Esophagus muscularis mucosa (tissue), 4 donors: ENCODE measurements at regions not wholly inside any gene's neighbourhood (a gene's known extent, or its start where the extent isn't known, plus 50 kb on each side); places are given as distances from the start of the nearest gene placed in this dataset.

ENCODE experiments used
- DNase-seq: peaks from one replicate; pipeline ENCODE4 v3.0.0-alpha.2; 2017; ENCODE audit errors: extremely low spot score
- H3K27ac ChIP-seq, 4 donors: fragments of 200-600 bp; sonication (generic); replicated peaks in 1 of 4; 1 replicate in 3 of 4; 2 replicates in 1 of 4; pipeline ENCODE4 v1.5.1; 2016 to 2019; ENCODE audit warnings: mild to moderate bottlenecking in 1 of 4
- H3K27me3 ChIP-seq, 4 donors: fragments of 200-600 bp; sonication (generic); one replicate each; pipeline versions ENCODE4 v1.5.1 to v1.6.0; 2016 to 2019
- H3K36me3 ChIP-seq, 4 donors: fragments of 200-600 bp; sonication (generic); one replicate each; pipeline ENCODE4 v1.5.1; 2016 to 2019
- H3K4me1 ChIP-seq, 4 donors: fragments of 200-600 bp; sonication (generic); one replicate each; pipeline ENCODE4 v1.5.1; 2016 to 2019
- H3K4me3 ChIP-seq, 4 donors: fragments of 200-600 bp; sonication (generic); 1 replicate in 2 of 4; 2 replicates in 2 of 4; pipeline ENCODE4 v1.5.1; 2016 to 2019; ENCODE audit warnings: mild to moderate bottlenecking in 4 of 4, moderate library complexity in 1 of 4
- H3K9me3 ChIP-seq, 4 donors: fragments of 200-600 bp; sonication (generic); 1 replicate in 3 of 4; 2 replicates in 1 of 4; pipeline ENCODE4 v1.5.1; 2016 to 2019
- EP300 ChIP-seq: sonication (generic); formaldehyde crosslinking; IDR thresholded peaks from one replicate; pipeline ENCODE4 v1.6.1; 2017; ENCODE audit warnings: antibody characterized with exemption
- POLR2A ChIP-seq: fragments of 450-650 bp; IDR thresholded peaks from one replicate; pipeline ENCODE4 v1.6.1; 2017; ENCODE audit warnings: antibody characterized with exemption, moderate library complexity, mild to moderate bottlenecking, low read depth
- POLR2AphosphoS5 ChIP-seq, 2 donors: sonication (generic); formaldehyde crosslinking; IDR thresholded peaks; one replicate each; pipeline ENCODE4 v1.6.1; 2017; ENCODE audit warnings: antibody characterized with exemption in 2 of 2
- WGBS: methylation state at CpG from one replicate; pipeline ENCODE4 v1.1.5; 2018; 5-methylcytosine and 5-hydroxymethylcytosine counted together
- intact Hi-C: fragments of 100-400 bp; cut with DNase I; formaldehyde crosslinking; loops from one replicate; pipeline ENCODE4 v1.15.1; 2023
- TF ChIP-seq, protein P1 (sequence below), 3 experiments: fragments of 200-600 bp in 2 of 3; fragments of 450-650 bp in 1 of 3; sonication (generic) in 2 of 3; IDR thresholded peaks; one replicate each; pipeline ENCODE4 v1.5.1; 2017 to 2019; ENCODE audit warnings: antibody characterized with exemption in 3 of 3, mild to moderate bottlenecking in 2 of 3, moderate library complexity in 1 of 3

DNA sequence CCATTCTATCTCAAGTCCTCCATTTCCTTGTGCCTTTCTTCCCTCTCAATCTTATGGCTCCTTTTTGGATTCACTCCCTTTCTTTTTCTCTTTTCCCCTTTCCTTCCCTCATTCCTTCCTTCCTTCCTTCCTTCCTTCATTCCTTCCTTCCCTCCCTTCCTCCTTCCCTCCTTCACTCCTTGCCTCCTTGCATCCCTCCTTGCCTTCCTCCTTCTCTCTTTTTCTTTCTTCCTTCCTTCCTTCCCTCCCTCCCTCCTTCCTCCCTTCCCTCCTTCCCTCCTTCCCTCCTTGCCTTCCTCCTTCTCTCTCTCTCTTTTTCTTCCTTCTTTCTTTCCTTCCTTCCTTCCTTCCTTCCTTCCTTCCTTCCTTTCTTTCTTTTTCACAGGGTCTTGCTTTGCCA lies 120.1 kb downstream of the SAMD9 start:
- no peak for DNase-seq
- H3K4me1 ChIP-seq, result no peaks in the 10 kb centered on the region
- TF ChIP-seq POLR2AphosphoS5 (IDR thresholded peaks at IDR 0.05), result no peak
- TF ChIP-seq POLR2A, result no peak
- TF ChIP-seq, protein P1, sequence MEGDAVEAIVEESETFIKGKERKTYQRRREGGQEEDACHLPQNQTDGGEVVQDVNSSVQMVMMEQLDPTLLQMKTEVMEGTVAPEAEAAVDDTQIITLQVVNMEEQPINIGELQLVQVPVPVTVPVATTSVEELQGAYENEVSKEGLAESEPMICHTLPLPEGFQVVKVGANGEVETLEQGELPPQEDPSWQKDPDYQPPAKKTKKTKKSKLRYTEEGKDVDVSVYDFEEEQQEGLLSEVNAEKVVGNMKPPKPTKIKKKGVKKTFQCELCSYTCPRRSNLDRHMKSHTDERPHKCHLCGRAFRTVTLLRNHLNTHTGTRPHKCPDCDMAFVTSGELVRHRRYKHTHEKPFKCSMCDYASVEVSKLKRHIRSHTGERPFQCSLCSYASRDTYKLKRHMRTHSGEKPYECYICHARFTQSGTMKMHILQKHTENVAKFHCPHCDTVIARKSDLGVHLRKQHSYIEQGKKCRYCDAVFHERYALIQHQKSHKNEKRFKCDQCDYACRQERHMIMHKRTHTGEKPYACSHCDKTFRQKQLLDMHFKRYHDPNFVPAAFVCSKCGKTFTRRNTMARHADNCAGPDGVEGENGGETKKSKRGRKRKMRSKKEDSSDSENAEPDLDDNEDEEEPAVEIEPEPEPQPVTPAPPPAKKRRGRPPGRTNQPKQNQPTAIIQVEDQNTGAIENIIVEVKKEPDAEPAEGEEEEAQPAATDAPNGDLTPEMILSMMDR (IDR thresholded peaks at IDR 0.05), result no peak
- no peak for TF ChIP-seq EP300
- no peaks in the 10 kb centered on the region for H3K9me3 ChIP-seq
- intact Hi-C loops, result no loop called here
- no peak overlapping the region for H3K4me3 ChIP-seq
- H3K27ac ChIP-seq, result no peak overlapping the region
- H3K27me3 ChIP-seq, result no peaks in the 10 kb centered on the region
- no peaks in the 10 kb centered on the region for H3K36me3 ChIP-seq

- 20% methylated on average over 2 of the region's 2 CpGs for WGBS
- no peaks in the 10 kb centered on the region for H3K9me3 ChIP-seq
- no peak overlapping the region for H3K4me3 ChIP-seq
- DNase-seq, result no peak
- no peaks in the 10 kb centered on the region for H3K36me3 ChIP-seq
- no peak for TF ChIP-seq EP300
- TF ChIP-seq, protein P1 (IDR thresholded peaks at IDR 0.05), result no peak
- no peak for TF ChIP-seq POLR2A
- TF ChIP-seq POLR2AphosphoS5 (IDR thresholded peaks at IDR 0.05), result no peak
- no peaks in the 10 kb centered on the region for H3K27me3 ChIP-seq
- H3K27ac ChIP-seq, result no peak overlapping the region
- intact Hi-C loops, result no loop called here
- no peaks in the 10 kb centered on the region for H3K4me1 ChIP-seq
Observed at GRCh38 chr7:92997152-92997551, 120.6 kb downstream of the SAMD9 start.

- H3K27ac ChIP-seq, result no peak overlapping the region
- WGBS, result 82% methylated on average over 2 of the region's 2 CpGs
- intact Hi-C loops, result no loop called here
Observed at GRCh38 chr7:92994901-92995300, 122.9 kb downstream of the SAMD9 start.

GRCh38 chr7:92992932-92993331 lies 124.8 kb downstream of the SAMD9 start:
- Histone ChIP-seq H3K4me1 (no peaks in the 10 kb centered on the region), H3K36me3 (no peaks in the 10 kb centered on the region), H3K4me3 (no peak overlapping the region), H3K27me3 (no peaks in the 10 kb centered on the region), H3K27ac (no peak overlapping the region), H3K9me3 (no peaks in the 10 kb centered on the region)
- intact Hi-C loops, result no loop called here
- TF ChIP-seq POLR2AphosphoS5 (IDR thresholded peaks at IDR 0.05) (no peak), POLR2A (no peak), EP300 (no peak)
- TF ChIP-seq, protein P1 (IDR thresholded peaks at IDR 0.05), result no peak
- WGBS, result 100% methylated on average over 1 of the region's 1 CpG
- no peak for DNase-seq

More at GRCh38 chr7:92994901-92995300, 122.9 kb downstream of the SAMD9 start:
- no peaks in the 10 kb centered on the region for H3K9me3 ChIP-seq
- no peaks in the 10 kb centered on the region for H3K27me3 ChIP-seq
- no peak for DNase-seq
- H3K36me3 ChIP-seq, result no peaks in the 10 kb centered on the region
- no peaks in the 10 kb centered on the region for H3K4me1 ChIP-seq
- no peak for TF ChIP-seq POLR2A
- no peak for TF ChIP-seq EP300
- TF ChIP-seq, protein P1 (IDR thresholded peaks at IDR 0.05), result no peak
- no peak for TF ChIP-seq POLR2AphosphoS5 (IDR thresholded peaks at IDR 0.05)
- no peak overlapping the region for H3K4me3 ChIP-seq

DNA sequence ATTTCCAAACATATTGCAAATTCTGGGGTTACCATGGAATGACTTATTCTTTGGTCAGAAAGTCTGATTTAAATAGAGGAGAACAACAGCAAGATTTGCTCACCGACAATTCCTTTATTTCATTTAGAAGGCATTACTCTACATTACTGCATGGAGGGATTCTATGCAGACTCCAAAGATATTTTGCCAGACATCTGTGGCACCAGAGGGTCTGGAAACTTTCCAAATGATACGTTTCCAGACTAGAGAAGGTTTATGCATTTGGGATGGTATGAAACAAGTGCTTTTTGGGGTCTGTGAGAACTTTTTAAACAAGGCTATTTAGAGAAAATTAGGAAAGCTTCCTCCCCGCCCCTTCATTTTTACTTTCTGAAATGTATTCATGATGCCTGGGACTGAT lies 125.3 kb downstream of the SAMD9 start:
- Histone ChIP-seq H3K27ac (no peak overlapping the region), H3K4me3 (no peak overlapping the region), H3K36me3 (no peaks in the 10 kb centered on the region), H3K9me3 (no peaks in the 10 kb centered on the region), H3K27me3 (no peaks in the 10 kb centered on the region), H3K4me1 (no peaks in the 10 kb centered on the region)
- intact Hi-C loops, result no loop called here
- 69% methylated on average over 3 of the region's 3 CpGs for WGBS
- no peak for TF ChIP-seq POLR2AphosphoS5 (IDR thresholded peaks at IDR 0.05)
- TF ChIP-seq, protein P1 (IDR thresholded peaks at IDR 0.05), result no peak
- no peak for TF ChIP-seq EP300
- TF ChIP-seq POLR2A, result no peak
- no peak for DNase-seq
